Panc1 (cell line): ENCODE measurements at regions not wholly inside any gene's neighbourhood (a gene's known extent, or its start where the extent isn't known, plus 50 kb on each side); places are given as distances from the start of the nearest gene placed in this dataset.

Experiments
- ATAC-seq: fragments of 200-7000 bp; cut with Tn5 transposase; 2 replicates; pipeline ENCODE4 v1.9.1; 2020; ENCODE audit warnings: mild to moderate bottlenecking, moderate library complexity
- BruUV-seq: library from RNA; stranded (reverse); fragments of 400-500 nt; replicated peaks from 2 replicates; lab custom pipeline; 2021; lab: Mats Ljungman, UMichigan
- CTCF ChIA-PET: fragments of 300-600 bp; sonication (Branson Sonifier 250); formaldehyde crosslinking; loops from one replicate; lab custom pipeline; 2022; ENCODE audit warnings: antibody characterized with exemption; lab: Charles Lee
- POLR2A ChIA-PET: fragments of 300-600 bp; sonication (Branson Sonifier 250); formaldehyde crosslinking; loops from one replicate; lab custom pipeline; 2022; ENCODE audit warnings: antibody characterized with exemption; lab: Charles Lee
- DNase-seq: peaks from one replicate; pipeline ENCODE4 v3.0.0-alpha.2; 2010; ENCODE audit warnings: low read depth, low spot score
- H3K27ac ChIP-seq: 2 replicates; pipeline ENCODE4 v1.5.1; 2011; ENCODE audit warnings: mild to moderate bottlenecking, low read length, inconsistent platforms
- H3K27me3 ChIP-seq: fragments of 200-500 bp; sonication (Bioruptor generic); 2 replicates; pipeline ENCODE4 v1.6.0; 2014; ENCODE audit warnings: low read length, inconsistent platforms; ENCODE audit not compliant: control insufficient read depth, insufficient read depth
- H3K36me3 ChIP-seq: fragments of 200-500 bp; sonication (Bioruptor generic); 2 replicates; pipeline ENCODE4 v1.5.1; 2014; ENCODE audit warnings: inconsistent platforms, mild to moderate bottlenecking, low read length, moderate library complexity; ENCODE audit not compliant: control insufficient read depth, insufficient read depth
- H3K4me1 ChIP-seq: 2 replicates; pipeline ENCODE4 v1.5.1; 2011; ENCODE audit warnings: inconsistent platforms, mild to moderate bottlenecking, low read length, moderate library complexity; ENCODE audit not compliant: control insufficient read depth, insufficient read depth
- H3K4me3 ChIP-seq, 2 experiments: 2 replicates each; pipeline ENCODE4 v1.5.1; 2011 to 2012; ENCODE audit warnings: low read depth in 2 of 2, low read length in 2 of 2, mild to moderate bottlenecking in 2 of 2, inconsistent platforms in 1 of 2, moderate library complexity in 1 of 2
- H3K9me3 ChIP-seq: fragments of 200-500 bp; sonication (Bioruptor generic); 2 replicates; pipeline ENCODE4 v1.5.1; 2014; ENCODE audit warnings: low read depth, mild to moderate bottlenecking, inconsistent platforms, low read length, moderate library complexity; ENCODE audit not compliant: control insufficient read depth, insufficient read depth
- POLR2AphosphoS5 ChIP-seq: IDR thresholded peaks from 2 replicates; pipeline ENCODE4 v1.6.1; 2012; ENCODE audit warnings: mild to moderate bottlenecking, low read depth, low read length, moderate library complexity
- SIN3A ChIP-seq: IDR thresholded peaks from 2 replicates; pipeline ENCODE4 v1.6.1; 2012; ENCODE audit warnings: low read depth, mild to moderate bottlenecking, low read length, moderate library complexity, borderline replicate concordance; ENCODE audit not compliant: insufficient read depth
- TCF7L2 ChIP-seq: IDR thresholded peaks from 2 replicates; pipeline ENCODE4 v1.6.1; 2011; ENCODE audit warnings: mild to moderate bottlenecking, low read depth, low read length, inconsistent platforms
- in situ Hi-C: cut with HindIII; loops from 2 replicates; pipeline ENCODE4 v1.10.0; 2016; ENCODE audit warnings: low sequenced_read_pairs, low pct_unique_long_range_greater_than_20kb
- intact Hi-C: fragments of 100-400 bp; cut with micrococcal nuclease; formaldehyde crosslinking; loops from one replicate; pipeline ENCODE4 v1.10.0; 2022; ENCODE audit not compliant: unreplicated experiment
- TF ChIP-seq, protein P1 (sequence below): fragments of 450-650 bp; IDR thresholded peaks from 2 replicates; pipeline ENCODE4 v1.5.1; 2017; ENCODE audit warnings: mild to moderate bottlenecking
- TF ChIP-seq, protein P2 (sequence below), 2 experiments: IDR thresholded peaks; 2 replicates each; pipeline ENCODE4 v1.6.1; 2011 to 2012; ENCODE audit warnings: low read depth in 2 of 2, control low read depth in 1 of 2, low read length in 1 of 2, mild to moderate bottlenecking in 1 of 2, moderate library complexity in 1 of 2; ENCODE audit not compliant: insufficient read depth in 1 of 2

DNA sequence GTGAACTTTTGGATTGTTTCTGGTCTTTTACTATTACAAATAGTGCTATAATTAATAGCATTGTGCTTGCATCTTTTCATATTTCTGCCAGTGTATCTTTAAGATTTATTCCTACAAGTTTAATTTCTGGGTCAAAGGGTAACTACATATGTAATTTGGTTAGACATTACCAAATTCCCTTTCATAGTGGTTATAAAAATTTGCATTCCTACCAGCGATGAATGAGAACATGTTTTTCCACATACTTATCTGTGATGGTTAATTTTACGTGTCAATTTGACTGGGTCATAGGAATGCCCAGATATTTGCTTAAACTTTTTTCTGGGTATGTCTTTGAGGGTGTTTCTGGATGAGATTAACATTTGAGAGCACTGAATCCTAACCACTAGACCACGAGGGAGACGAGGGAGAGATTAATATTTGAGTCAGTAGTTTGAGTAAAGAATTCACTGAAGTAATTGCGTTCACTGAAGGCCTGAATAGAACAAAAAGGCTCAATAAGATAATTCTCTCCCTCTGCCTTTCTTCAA is 132.3 kb upstream of the NEO1 start:
- intact Hi-C loops, result no loop called here
- CTCF ChIA-PET, result no interaction called here
- no peak overlapping the region for H3K4me3 ChIP-seq
- in situ Hi-C loops, result no loop called here
- no peak for TF ChIP-seq SIN3A
- TF ChIP-seq, protein P1, sequence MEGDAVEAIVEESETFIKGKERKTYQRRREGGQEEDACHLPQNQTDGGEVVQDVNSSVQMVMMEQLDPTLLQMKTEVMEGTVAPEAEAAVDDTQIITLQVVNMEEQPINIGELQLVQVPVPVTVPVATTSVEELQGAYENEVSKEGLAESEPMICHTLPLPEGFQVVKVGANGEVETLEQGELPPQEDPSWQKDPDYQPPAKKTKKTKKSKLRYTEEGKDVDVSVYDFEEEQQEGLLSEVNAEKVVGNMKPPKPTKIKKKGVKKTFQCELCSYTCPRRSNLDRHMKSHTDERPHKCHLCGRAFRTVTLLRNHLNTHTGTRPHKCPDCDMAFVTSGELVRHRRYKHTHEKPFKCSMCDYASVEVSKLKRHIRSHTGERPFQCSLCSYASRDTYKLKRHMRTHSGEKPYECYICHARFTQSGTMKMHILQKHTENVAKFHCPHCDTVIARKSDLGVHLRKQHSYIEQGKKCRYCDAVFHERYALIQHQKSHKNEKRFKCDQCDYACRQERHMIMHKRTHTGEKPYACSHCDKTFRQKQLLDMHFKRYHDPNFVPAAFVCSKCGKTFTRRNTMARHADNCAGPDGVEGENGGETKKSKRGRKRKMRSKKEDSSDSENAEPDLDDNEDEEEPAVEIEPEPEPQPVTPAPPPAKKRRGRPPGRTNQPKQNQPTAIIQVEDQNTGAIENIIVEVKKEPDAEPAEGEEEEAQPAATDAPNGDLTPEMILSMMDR, result no peak
- TF ChIP-seq, protein P2, sequence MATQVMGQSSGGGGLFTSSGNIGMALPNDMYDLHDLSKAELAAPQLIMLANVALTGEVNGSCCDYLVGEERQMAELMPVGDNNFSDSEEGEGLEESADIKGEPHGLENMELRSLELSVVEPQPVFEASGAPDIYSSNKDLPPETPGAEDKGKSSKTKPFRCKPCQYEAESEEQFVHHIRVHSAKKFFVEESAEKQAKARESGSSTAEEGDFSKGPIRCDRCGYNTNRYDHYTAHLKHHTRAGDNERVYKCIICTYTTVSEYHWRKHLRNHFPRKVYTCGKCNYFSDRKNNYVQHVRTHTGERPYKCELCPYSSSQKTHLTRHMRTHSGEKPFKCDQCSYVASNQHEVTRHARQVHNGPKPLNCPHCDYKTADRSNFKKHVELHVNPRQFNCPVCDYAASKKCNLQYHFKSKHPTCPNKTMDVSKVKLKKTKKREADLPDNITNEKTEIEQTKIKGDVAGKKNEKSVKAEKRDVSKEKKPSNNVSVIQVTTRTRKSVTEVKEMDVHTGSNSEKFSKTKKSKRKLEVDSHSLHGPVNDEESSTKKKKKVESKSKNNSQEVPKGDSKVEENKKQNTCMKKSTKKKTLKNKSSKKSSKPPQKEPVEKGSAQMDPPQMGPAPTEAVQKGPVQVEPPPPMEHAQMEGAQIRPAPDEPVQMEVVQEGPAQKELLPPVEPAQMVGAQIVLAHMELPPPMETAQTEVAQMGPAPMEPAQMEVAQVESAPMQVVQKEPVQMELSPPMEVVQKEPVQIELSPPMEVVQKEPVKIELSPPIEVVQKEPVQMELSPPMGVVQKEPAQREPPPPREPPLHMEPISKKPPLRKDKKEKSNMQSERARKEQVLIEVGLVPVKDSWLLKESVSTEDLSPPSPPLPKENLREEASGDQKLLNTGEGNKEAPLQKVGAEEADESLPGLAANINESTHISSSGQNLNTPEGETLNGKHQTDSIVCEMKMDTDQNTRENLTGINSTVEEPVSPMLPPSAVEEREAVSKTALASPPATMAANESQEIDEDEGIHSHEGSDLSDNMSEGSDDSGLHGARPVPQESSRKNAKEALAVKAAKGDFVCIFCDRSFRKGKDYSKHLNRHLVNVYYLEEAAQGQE (IDR thresholded peaks at IDR 0.05; ENCODE audit: insufficient read depth in 1 of 2, low read depth in 2 of 2, low read length in 1 of 2), result no peak
- TF ChIP-seq POLR2AphosphoS5, result no peak
- no peak for TF ChIP-seq TCF7L2
- ATAC-seq (no peak), DNase-seq (no peak)
- H3K4me1 ChIP-seq, result no peaks in the 10 kb centered on the region
- BruUV-seq, result no TSS peak
- no peaks in the 10 kb centered on the region for H3K9me3 ChIP-seq
- POLR2A ChIA-PET, result no interaction called here
- H3K36me3 ChIP-seq, result no peaks in the 10 kb centered on the region
- no peak overlapping the region for H3K27ac ChIP-seq
- H3K27me3 ChIP-seq, result 0 out of 2 replicates have a peak, but pooled peaks cover 2% of the 10 kb centered on the region

DNA sequence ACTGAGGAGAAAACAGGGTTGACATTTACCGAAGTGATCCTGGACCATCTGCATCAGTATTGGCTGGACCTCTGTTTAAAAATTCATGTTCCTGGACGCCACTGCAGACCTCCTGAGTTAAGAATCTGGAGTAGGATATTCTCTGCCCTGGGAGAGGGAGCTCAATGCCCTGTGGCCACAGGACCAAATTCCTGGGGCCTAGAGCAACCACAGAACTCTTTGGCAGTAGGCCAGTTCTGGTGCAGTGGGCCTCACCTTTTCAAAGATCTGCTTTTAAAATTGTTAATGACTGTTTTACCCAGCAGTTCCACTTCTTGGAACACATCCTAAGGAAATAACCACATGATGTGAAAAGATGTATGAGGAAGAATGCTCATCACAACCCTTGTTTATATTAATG is 133.3 kb upstream of the ADPGK start:
- in situ Hi-C loops (no loop called here), intact Hi-C loops (no loop called here)
- ATAC-seq (no peak), DNase-seq (no peak)
- H3K4me1 ChIP-seq, result no peaks in the 10 kb centered on the region
- no TSS peak for BruUV-seq
- ChIA-PET POLR2A (no interaction called here), CTCF (no interaction called here)
- H3K36me3 ChIP-seq, result no peaks in the 10 kb centered on the region
- H3K4me3 ChIP-seq, result no peak overlapping the region
- H3K9me3 ChIP-seq, result no peaks in the 10 kb centered on the region
- H3K27ac ChIP-seq, result no peak overlapping the region
- TF ChIP-seq POLR2AphosphoS5, result no peak
- no peak for TF ChIP-seq SIN3A
- TF ChIP-seq, protein P1, result no peak
- TF ChIP-seq, protein P2 (IDR thresholded peaks at IDR 0.05; ENCODE audit: insufficient read depth in 1 of 2, low read depth in 2 of 2, low read length in 1 of 2), result no peak
- no peak for TF ChIP-seq TCF7L2
- 0 out of 2 replicates have a peak, but pooled peaks cover 2% of the 10 kb centered on the region for H3K27me3 ChIP-seq
